ENCODE measurements at regions not wholly inside any gene's neighbourhood (a gene's known extent, or its start where the extent isn't known, plus 50 kb on each side); places are given as distances from the start of the nearest gene placed in this dataset.

GRCh38 chr6:9360881-9361280 is 925.5 kb upstream of the SLC35B3 start:
- no peaks in the 10 kb centered on the region for H3K4me1 Mint-ChIP-seq
- H3K9me3 Mint-ChIP-seq: peaks cover 14% of the 10 kb centered on the region
- Histone ChIP-seq H3K27ac (ENCODE audit: low read depth, low read length) (no peak overlapping the region), H3K9ac (ENCODE audit: extremely low read depth, low read length, poor library complexity, severe bottlenecking) (no peak overlapping the region), H3K4me1 (ENCODE audit: control insufficient read depth, insufficient read depth, low read length) (no peaks in the 10 kb centered on the region), H3K27me3 (ENCODE audit: control insufficient read depth, insufficient read depth, low read length, poor library complexity, severe bottlenecking) (no peaks in the 10 kb centered on the region), H3K36me3 (ENCODE audit: control insufficient read depth, insufficient read depth, low read length) (no peaks in the 10 kb centered on the region), H3K4me3 (ENCODE audit: low read length) (no peak overlapping the region), H3K9me3 (ENCODE audit: control insufficient read depth, low read length) (peaks cover 9% of the 10 kb centered on the region)
- peaks cover 3% of the 10 kb centered on the region for H3K27me3 Mint-ChIP-seq (ENCODE audit: insufficient read depth)
- DNase-seq: no peak
- no peak overlapping the region for H3K27ac Mint-ChIP-seq
- no peak overlapping the region for H3K4me3 Mint-ChIP-seq
- H3K36me3 Mint-ChIP-seq (ENCODE audit: low read depth): no peaks in the 10 kb centered on the region
- TF ChIP-seq CTCF (conservative IDR thresholded peaks at IDR 0.05): no peak

GRCh38 chr6:9347608-9348007 is 912.3 kb upstream of the SLC35B3 start:
- TF ChIP-seq CTCF (conservative IDR thresholded peaks at IDR 0.05): no peak
- Histone ChIP-seq H3K4me1 (ENCODE audit: control insufficient read depth, insufficient read depth, low read length) (no peaks in the 10 kb centered on the region), H3K27ac (ENCODE audit: low read depth, low read length) (no peak overlapping the region), H3K27me3 (ENCODE audit: control insufficient read depth, insufficient read depth, low read length, poor library complexity, severe bottlenecking) (no peaks in the 10 kb centered on the region), H3K36me3 (ENCODE audit: control insufficient read depth, insufficient read depth, low read length) (no peaks in the 10 kb centered on the region), H3K4me3 (ENCODE audit: low read length) (no peak overlapping the region), H3K9ac (ENCODE audit: extremely low read depth, low read length, poor library complexity, severe bottlenecking) (no peak overlapping the region), H3K9me3 (ENCODE audit: control insufficient read depth, low read length) (no peaks in the 10 kb centered on the region)
- Mint-ChIP-seq H3K4me3 (no peak overlapping the region), H3K36me3 (ENCODE audit: low read depth) (no peaks in the 10 kb centered on the region), H3K27me3 (ENCODE audit: insufficient read depth) (no peaks in the 10 kb centered on the region), H3K9me3 (no peaks in the 10 kb centered on the region), H3K4me1 (peaks cover 6% of the 10 kb centered on the region), H3K27ac (no peak overlapping the region)
- no peak for DNase-seq
- WGBS, 2 experiments (ENCODE audit: insufficient coverage in 1 of 2, insufficient read length in 1 of 2): 95 to 100% methylated on average over 1 to 3 of the region's 3 CpGs

- H3K27ac Mint-ChIP-seq: no peak overlapping the region
- H3K4me1 ChIP-seq (ENCODE audit: control insufficient read depth, insufficient read depth, low read length): no peaks in the 10 kb centered on the region
- H3K9ac ChIP-seq (ENCODE audit: extremely low read depth, low read length, poor library complexity, severe bottlenecking): no peak overlapping the region
- H3K9me3 ChIP-seq (ENCODE audit: control insufficient read depth, low read length): no peaks in the 10 kb centered on the region
- no peak overlapping the region for H3K4me3 ChIP-seq (ENCODE audit: low read length)
- no peaks in the 10 kb centered on the region for H3K36me3 ChIP-seq (ENCODE audit: control insufficient read depth, insufficient read depth, low read length)
- no peaks in the 10 kb centered on the region for H3K27me3 ChIP-seq (ENCODE audit: control insufficient read depth, insufficient read depth, low read length, poor library complexity, severe bottlenecking)
- TF ChIP-seq CTCF (conservative IDR thresholded peaks at IDR 0.05): no peak
- no peak overlapping the region for H3K27ac ChIP-seq (ENCODE audit: low read depth, low read length)
- H3K4me3 Mint-ChIP-seq: no peak overlapping the region
- H3K27me3 Mint-ChIP-seq (ENCODE audit: insufficient read depth): no peaks in the 10 kb centered on the region
- 80 to 100% methylated on average over 1 to 2 of the region's 2 CpGs for WGBS, 2 experiments (ENCODE audit: insufficient coverage in 1 of 2, insufficient read length in 1 of 2)
- peaks cover 6% of the 10 kb centered on the region for H3K4me1 Mint-ChIP-seq
- no peaks in the 10 kb centered on the region for H3K36me3 Mint-ChIP-seq (ENCODE audit: low read depth)
- no peak for DNase-seq
- no peaks in the 10 kb centered on the region for H3K9me3 Mint-ChIP-seq
These were observed 911.6 kb upstream of the SLC35B3 start for GRCh38 chr6:9346923-9347322.

All from endodermal cell (in vitro differentiated cells).